ENCODE measurements at regions not wholly inside any gene's neighbourhood (a gene's known extent, or its start where the extent isn't known, plus 50 kb on each side); places are given as distances from the start of the nearest gene placed in this dataset.

- TF ChIP-seq POLR2AphosphoS5 (IDR thresholded peaks at IDR 0.05; ENCODE audit: low read depth, low read length) (no peak), POU2F2 (IDR thresholded peaks at IDR 0.05; ENCODE audit: low read depth, low read length) (no peak), TAF1 (IDR thresholded peaks at IDR 0.05; ENCODE audit: low read depth, low read length) (no peak)
These were observed 104.3 kb upstream of the TNRC6C start for GRCh38 chr17:77854083-77854758.
